Esophagus squamous epithelium (tissue), 5 donors: ENCODE measurements at regions not wholly inside any gene's neighbourhood (a gene's known extent, or its start where the extent isn't known, plus 50 kb on each side); places are given as distances from the start of the nearest gene placed in this dataset.

Experiments used
- DNase-seq: peaks from one replicate; lab custom pipeline; 2025; lab: John Stamatoyannopoulos, UW
- H3K27ac ChIP-seq, 4 donors: fragments of 200-600 bp; sonication (generic); one replicate each; pipeline ENCODE4 v1.5.1; 2016 to 2019; ENCODE audit warnings: mild to moderate bottlenecking in 1 of 4
- H3K27me3 ChIP-seq, 4 donors: fragments of 200-600 bp; sonication (generic); 1 replicate in 3 of 4; 2 replicates in 1 of 4; pipeline versions ENCODE4 v1.5.1 to v1.6.0; 2017 to 2021; ENCODE audit warnings: antibody characterized with exemption in 1 of 4
- H3K36me3 ChIP-seq, 3 donors: fragments of 200-600 bp; sonication (generic); one replicate each; pipeline ENCODE4 v1.5.1; 2016 to 2019
- H3K4me1 ChIP-seq, 3 donors: fragments of 200-600 bp; sonication (generic); one replicate each; pipeline ENCODE4 v1.5.1; 2017 to 2019
- H3K4me3 ChIP-seq, 4 donors: fragments of 200-600 bp; sonication (generic); 1 replicate in 3 of 4; 2 replicates in 1 of 4; pipeline ENCODE4 v1.5.1; 2016 to 2019; ENCODE audit warnings: mild to moderate bottlenecking in 2 of 4, moderate library complexity in 1 of 4
- H3K9me3 ChIP-seq, 3 donors: fragments of 200-600 bp; sonication (generic); one replicate each; pipeline ENCODE4 v1.5.1; 2016 to 2019
- CTCF ChIP-seq, 6 experiments: fragments of 450-650 bp in 4 of 6; fragments of 200-600 bp in 2 of 6; sonication (generic) in 2 of 6; IDR thresholded peaks; one replicate each; pipeline ENCODE4 v1.5.1; 2016 to 2019; ENCODE audit warnings: antibody characterized with exemption in 6 of 6, mild to moderate bottlenecking in 4 of 6, moderate library complexity in 4 of 6
- POLR2A ChIP-seq, 4 donors: fragments of 450-650 bp; IDR thresholded peaks; one replicate each; pipeline ENCODE4 v1.6.1; 2017; ENCODE audit warnings: antibody characterized with exemption in 4 of 4, mild to moderate bottlenecking in 4 of 4, moderate library complexity in 3 of 4
- WGBS, 2 donors: methylation state at CpG; one replicate each; pipeline ENCODE4 v1.1.5; 2018; 5-methylcytosine and 5-hydroxymethylcytosine counted together
- intact Hi-C: fragments of 100-400 bp; cut with DNase I; formaldehyde crosslinking; loops from one replicate; pipeline ENCODE4 v1.15.0; 2022
- donor health status: DM: yes; HTN: yes; CAD: no.

GRCh38 chr18:42179542-42180121 is 224.6 kb downstream of the PIK3C3 start:
- WGBS, 2 donors: 78 to 89% methylated on average over 6 of the region's 6 CpGs
- intact Hi-C loops: no loop called here

GRCh38 chr18:42181474-42181873 is 226.4 kb downstream of the PIK3C3 start:
- no peaks in the 10 kb centered on the region for H3K9me3 ChIP-seq
- no peak overlapping the region for H3K27ac ChIP-seq
- no peak for DNase-seq
- H3K36me3 ChIP-seq: no peaks in the 10 kb centered on the region
- peaks cover 0 to 3% (median 0%) of the 10 kb centered on the region in 3 donors for H3K4me1 ChIP-seq
- no peak overlapping the region for H3K4me3 ChIP-seq
- H3K27me3 ChIP-seq: no peaks in the 10 kb centered on the region
- TF ChIP-seq POLR2A (IDR thresholded peaks at IDR 0.05) (no peak), CTCF (IDR thresholded peaks at IDR 0.05) (no peak)
- intact Hi-C loops: no loop called here
- 87 to 98% methylated on average over 3 of the region's 3 CpGs for WGBS, 2 donors

More at GRCh38 chr18:42179542-42180121, 224.6 kb downstream of the PIK3C3 start:
- Histone ChIP-seq H3K4me3 (no peak overlapping the region), H3K36me3 (no peaks in the 10 kb centered on the region), H3K9me3 (no peaks in the 10 kb centered on the region), H3K4me1 (peaks cover 0 to 3% (median 0%) of the 10 kb centered on the region in 3 donors), H3K27me3 (no peaks in the 10 kb centered on the region), H3K27ac (no peak overlapping the region)
- DNase-seq: no peak
- TF ChIP-seq CTCF (IDR thresholded peaks at IDR 0.05) (no peak), POLR2A (IDR thresholded peaks at IDR 0.05) (no peak)

- no peak overlapping the region for H3K4me3 ChIP-seq
- no peak overlapping the region for H3K27ac ChIP-seq
- no peaks in the 10 kb centered on the region for H3K36me3 ChIP-seq
- no peak for DNase-seq
- 56 to 58% methylated on average over 7 of the region's 7 CpGs for WGBS, 2 donors
- TF ChIP-seq CTCF (IDR thresholded peaks at IDR 0.05) (no peak), POLR2A (IDR thresholded peaks at IDR 0.05) (no peak)
- H3K27me3 ChIP-seq: no peaks in the 10 kb centered on the region
- H3K9me3 ChIP-seq: no peaks in the 10 kb centered on the region
- intact Hi-C loops: no loop called here
- peaks cover 0 to 3% (median 0%) of the 10 kb centered on the region in 3 donors for H3K4me1 ChIP-seq
Observed at GRCh38 chr18:42182728-42183700, 228.0 kb downstream of the PIK3C3 start.

GRCh38 chr18:42183746-42184145 is 228.7 kb downstream of the PIK3C3 start:
- no peaks in the 10 kb centered on the region for H3K9me3 ChIP-seq
- no peak overlapping the region for H3K4me3 ChIP-seq
- H3K27ac ChIP-seq: no peak overlapping the region
- no peaks in the 10 kb centered on the region for H3K27me3 ChIP-seq
- DNase-seq: no peak
- H3K4me1 ChIP-seq: peaks cover 0 to 3% (median 0%) of the 10 kb centered on the region in 3 donors
- H3K36me3 ChIP-seq: no peaks in the 10 kb centered on the region
- TF ChIP-seq CTCF (IDR thresholded peaks at IDR 0.05) (no peak), POLR2A (IDR thresholded peaks at IDR 0.05) (no peak)
- intact Hi-C loops: no loop called here
- WGBS, 2 donors: 25 to 39% methylated on average over 4 of the region's 4 CpGs
